ENCODE measurements at regions not wholly inside any gene's neighbourhood (a gene's known extent, or its start where the extent isn't known, plus 50 kb on each side); places are given as distances from the start of the nearest gene placed in this dataset.

DNA sequence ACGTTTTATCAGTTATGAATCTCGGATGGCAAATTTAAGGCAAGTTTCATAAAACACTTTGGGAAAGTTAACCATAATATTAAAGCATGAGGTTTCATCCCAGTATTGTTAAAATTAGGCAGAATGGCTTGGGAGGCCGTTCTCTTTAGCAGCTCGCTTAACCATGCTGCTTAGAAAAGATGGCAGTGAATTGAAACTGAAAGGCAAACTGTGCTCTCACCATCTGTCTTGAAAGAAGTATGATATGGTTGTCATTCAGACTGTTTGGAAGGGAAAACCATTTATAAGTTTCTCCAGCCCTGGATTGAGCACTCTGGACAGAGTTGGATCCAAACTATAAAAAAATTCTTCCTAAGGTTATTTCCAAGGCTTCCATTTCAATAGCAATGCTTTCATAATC is 332.3 kb upstream of the SUCLG2 start:
- 8% methylated on average over 4 of the region's 4 CpGs for WGBS (ENCODE audit: low lambda C conversion rate)
- Histone ChIP-seq H3K9me2 (no peaks in the 10 kb centered on the region), H3K9me3 (no peaks in the 10 kb centered on the region), H3F3A (replicated peaks; ENCODE audit: insufficient read depth) (no peaks in the 10 kb centered on the region), H3K79me2 (ENCODE audit: insufficient read depth) (no peaks in the 10 kb centered on the region), H3K36me3 (replicated peaks in 1 of 2; ENCODE audit: control insufficient read depth in 1 of 2, insufficient read depth in 2 of 2, low read length in 1 of 2) (no peaks in the 10 kb centered on the region), H2AFZ (ENCODE audit: low read depth) (no peak overlapping the region), H3K4me2 (no peak overlapping the region), H3K4me1 (ENCODE audit: control insufficient read depth in 1 of 2, insufficient read depth in 2 of 2, low read depth in 1 of 2, low read length in 1 of 2) (no peaks in the 10 kb centered on the region), H3K4me3 (ENCODE audit: low read depth in 2 of 2, low read length in 1 of 2) (no peak overlapping the region), H3K27ac (ENCODE audit: low read depth in 2 of 2, low read length in 1 of 2) (no peak overlapping the region), H4K20me1 (ENCODE audit: insufficient read depth) (no peaks in the 10 kb centered on the region), H3K9ac (no peak overlapping the region), H3K27me3 (ENCODE audit: insufficient read depth) (no peaks in the 10 kb centered on the region)
- no peak for DNase-seq
- POLR2A ChIA-PET = no interaction called here
- TF ChIP-seq GATA2 (CRISPR knock-in tag; IDR thresholded peaks at IDR 0.05) (no peak), EP300 (IDR thresholded peaks at IDR 0.05; ENCODE audit: borderline replicate concordance in 1 of 2, low read depth in 1 of 2, low read length in 1 of 2) (no peak), RAD21 (IDR thresholded peaks at IDR 0.05; ENCODE audit: low read length) (no peak)
- TF ChIP-seq, protein P1, sequence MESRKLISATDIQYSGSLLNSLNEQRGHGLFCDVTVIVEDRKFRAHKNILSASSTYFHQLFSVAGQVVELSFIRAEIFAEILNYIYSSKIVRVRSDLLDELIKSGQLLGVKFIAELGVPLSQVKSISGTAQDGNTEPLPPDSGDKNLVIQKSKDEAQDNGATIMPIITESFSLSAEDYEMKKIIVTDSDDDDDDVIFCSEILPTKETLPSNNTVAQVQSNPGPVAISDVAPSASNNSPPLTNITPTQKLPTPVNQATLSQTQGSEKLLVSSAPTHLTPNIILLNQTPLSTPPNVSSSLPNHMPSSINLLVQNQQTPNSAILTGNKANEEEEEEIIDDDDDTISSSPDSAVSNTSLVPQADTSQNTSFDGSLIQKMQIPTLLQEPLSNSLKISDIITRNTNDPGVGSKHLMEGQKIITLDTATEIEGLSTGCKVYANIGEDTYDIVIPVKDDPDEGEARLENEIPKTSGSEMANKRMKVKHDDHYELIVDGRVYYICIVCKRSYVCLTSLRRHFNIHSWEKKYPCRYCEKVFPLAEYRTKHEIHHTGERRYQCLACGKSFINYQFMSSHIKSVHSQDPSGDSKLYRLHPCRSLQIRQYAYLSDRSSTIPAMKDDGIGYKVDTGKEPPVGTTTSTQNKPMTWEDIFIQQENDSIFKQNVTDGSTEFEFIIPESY (IDR thresholded peaks at IDR 0.05; ENCODE audit: borderline replicate concordance, low read depth) = no peak
- TF ChIP-seq, protein P2, sequence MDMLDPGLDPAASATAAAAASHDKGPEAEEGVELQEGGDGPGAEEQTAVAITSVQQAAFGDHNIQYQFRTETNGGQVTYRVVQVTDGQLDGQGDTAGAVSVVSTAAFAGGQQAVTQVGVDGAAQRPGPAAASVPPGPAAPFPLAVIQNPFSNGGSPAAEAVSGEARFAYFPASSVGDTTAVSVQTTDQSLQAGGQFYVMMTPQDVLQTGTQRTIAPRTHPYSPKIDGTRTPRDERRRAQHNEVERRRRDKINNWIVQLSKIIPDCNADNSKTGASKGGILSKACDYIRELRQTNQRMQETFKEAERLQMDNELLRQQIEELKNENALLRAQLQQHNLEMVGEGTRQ (IDR thresholded peaks at IDR 0.05; ENCODE audit: borderline replicate concordance, low read depth, low read length) = no peak
- CTCF ChIA-PET = no interaction called here

DNA sequence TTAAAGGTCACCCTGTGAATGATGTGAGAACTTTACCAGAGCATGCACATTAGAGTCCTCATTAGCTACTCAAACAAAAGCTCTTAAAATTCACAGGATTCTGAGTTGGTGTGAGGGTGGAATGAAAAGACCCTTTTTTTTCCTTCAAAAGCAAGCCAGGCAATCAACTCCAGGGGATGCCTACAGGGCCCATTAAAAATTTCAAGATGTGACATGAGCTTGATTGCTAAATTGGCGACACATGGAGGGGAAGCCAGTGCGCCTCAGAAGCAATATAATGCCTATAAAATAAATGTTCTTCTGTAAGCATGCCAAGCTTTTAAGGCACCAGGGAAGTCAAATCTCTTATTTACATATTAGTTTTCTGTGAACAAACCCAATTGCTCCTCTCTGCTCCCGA is 328.8 kb upstream of the SUCLG2 start:
- H3K9me2 ChIP-seq = no peaks in the 10 kb centered on the region
- no peaks in the 10 kb centered on the region for H3K27me3 ChIP-seq (ENCODE audit: insufficient read depth)
- no peak overlapping the region for H2AFZ ChIP-seq (ENCODE audit: low read depth)
- POLR2A ChIA-PET = interaction anchor here (0.6 kb wide), 1 partner anchor 208 kb away, joined by 4 read pairs; no protein-coding TSS in a partner anchor
- no peak overlapping the region for H3K9ac ChIP-seq
- CTCF ChIA-PET = no interaction called here
- H3K9me3 ChIP-seq = no peaks in the 10 kb centered on the region
- no peaks in the 10 kb centered on the region for H3K36me3 ChIP-seq (replicated peaks in 1 of 2; ENCODE audit: control insufficient read depth in 1 of 2, insufficient read depth in 2 of 2, low read length in 1 of 2)
- H4K20me1 ChIP-seq (ENCODE audit: insufficient read depth) = no peaks in the 10 kb centered on the region
- H3K4me3 ChIP-seq (ENCODE audit: low read depth in 2 of 2, low read length in 1 of 2) = no peak overlapping the region
- TF ChIP-seq SIN3A (IDR thresholded peaks at IDR 0.05; ENCODE audit: borderline replicate concordance, low read depth, low read length) = no peak
- TF ChIP-seq, protein P3, sequence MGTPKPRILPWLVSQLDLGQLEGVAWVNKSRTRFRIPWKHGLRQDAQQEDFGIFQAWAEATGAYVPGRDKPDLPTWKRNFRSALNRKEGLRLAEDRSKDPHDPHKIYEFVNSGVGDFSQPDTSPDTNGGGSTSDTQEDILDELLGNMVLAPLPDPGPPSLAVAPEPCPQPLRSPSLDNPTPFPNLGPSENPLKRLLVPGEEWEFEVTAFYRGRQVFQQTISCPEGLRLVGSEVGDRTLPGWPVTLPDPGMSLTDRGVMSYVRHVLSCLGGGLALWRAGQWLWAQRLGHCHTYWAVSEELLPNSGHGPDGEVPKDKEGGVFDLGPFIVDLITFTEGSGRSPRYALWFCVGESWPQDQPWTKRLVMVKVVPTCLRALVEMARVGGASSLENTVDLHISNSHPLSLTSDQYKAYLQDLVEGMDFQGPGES (IDR thresholded peaks at IDR 0.05; ENCODE audit: low read depth, low read length) = no peak
- TF ChIP-seq RCOR1 (IDR thresholded peaks at IDR 0.05; ENCODE audit: low read length) = no peak
- TF ChIP-seq FOXJ3 (CRISPR knock-in tag; IDR thresholded peaks at IDR 0.05) = no peak
- TF ChIP-seq, protein P2 (IDR thresholded peaks at IDR 0.05; ENCODE audit: borderline replicate concordance, low read depth, low read length) = no peak
- TF ChIP-seq, protein P4, sequence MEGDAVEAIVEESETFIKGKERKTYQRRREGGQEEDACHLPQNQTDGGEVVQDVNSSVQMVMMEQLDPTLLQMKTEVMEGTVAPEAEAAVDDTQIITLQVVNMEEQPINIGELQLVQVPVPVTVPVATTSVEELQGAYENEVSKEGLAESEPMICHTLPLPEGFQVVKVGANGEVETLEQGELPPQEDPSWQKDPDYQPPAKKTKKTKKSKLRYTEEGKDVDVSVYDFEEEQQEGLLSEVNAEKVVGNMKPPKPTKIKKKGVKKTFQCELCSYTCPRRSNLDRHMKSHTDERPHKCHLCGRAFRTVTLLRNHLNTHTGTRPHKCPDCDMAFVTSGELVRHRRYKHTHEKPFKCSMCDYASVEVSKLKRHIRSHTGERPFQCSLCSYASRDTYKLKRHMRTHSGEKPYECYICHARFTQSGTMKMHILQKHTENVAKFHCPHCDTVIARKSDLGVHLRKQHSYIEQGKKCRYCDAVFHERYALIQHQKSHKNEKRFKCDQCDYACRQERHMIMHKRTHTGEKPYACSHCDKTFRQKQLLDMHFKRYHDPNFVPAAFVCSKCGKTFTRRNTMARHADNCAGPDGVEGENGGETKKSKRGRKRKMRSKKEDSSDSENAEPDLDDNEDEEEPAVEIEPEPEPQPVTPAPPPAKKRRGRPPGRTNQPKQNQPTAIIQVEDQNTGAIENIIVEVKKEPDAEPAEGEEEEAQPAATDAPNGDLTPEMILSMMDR (IDR thresholded peaks at IDR 0.05) = no peak
- TF ChIP-seq TAF1 (IDR thresholded peaks at IDR 0.05; ENCODE audit: borderline replicate concordance, low read depth, low read length) = no peak
- H3K79me2 ChIP-seq (ENCODE audit: insufficient read depth) = no peaks in the 10 kb centered on the region
- no peaks in the 10 kb centered on the region for H3F3A ChIP-seq (replicated peaks; ENCODE audit: insufficient read depth)
- H3K4me2 ChIP-seq = no peak overlapping the region
- no peaks in the 10 kb centered on the region for H3K4me1 ChIP-seq (ENCODE audit: control insufficient read depth in 1 of 2, insufficient read depth in 2 of 2, low read depth in 1 of 2, low read length in 1 of 2)
- 31% methylated on average over 3 of the region's 3 CpGs for WGBS (ENCODE audit: low lambda C conversion rate)
- no peak overlapping the region for H3K27ac ChIP-seq (ENCODE audit: low read depth in 2 of 2, low read length in 1 of 2)
- no peak for DNase-seq
